Transverse colon (tissue), 4 donors: ENCODE measurements at regions not wholly inside any gene's neighbourhood (a gene's known extent, or its start where the extent isn't known, plus 50 kb on each side); places are given as distances from the start of the nearest gene placed in this dataset.

ENCODE experiments used
- DNase-seq: peaks from one replicate; pipeline ENCODE4 v3.0.0-alpha.2; 2019
- H3K27ac ChIP-seq, 4 donors: fragments of 200-600 bp; sonication (generic); 2 replicates each; pipeline ENCODE4 v1.5.1; 2016 to 2018; ENCODE audit warnings: inconsistent platforms in 4 of 4
- H3K27me3 ChIP-seq: fragments of 200-600 bp; sonication (generic); 2 replicates; pipeline ENCODE4 v1.5.1; 2017; ENCODE audit warnings: inconsistent platforms
- H3K36me3 ChIP-seq, 4 donors: fragments of 200-600 bp; sonication (generic); 2 replicates each; pipeline ENCODE4 v1.5.1; 2017 to 2019; ENCODE audit warnings: inconsistent platforms in 4 of 4
- H3K4me1 ChIP-seq, 4 donors: fragments of 200-600 bp; sonication (generic); 2 replicates each; pipeline ENCODE4 v1.5.1; 2017 to 2020; ENCODE audit warnings: inconsistent platforms in 4 of 4
- H3K4me3 ChIP-seq, 4 donors: fragments of 200-600 bp; sonication (generic); 1 replicate in 1 of 4; 2 replicates in 3 of 4; pipeline versions ENCODE4 v1.5.1 to v1.6.1; 2017 to 2019; ENCODE audit warnings: inconsistent platforms in 4 of 4
- H3K9me3 ChIP-seq, 2 donors: fragments of 200-600 bp; sonication (generic); 2 replicates each; pipeline ENCODE4 v1.5.1; 2017 to 2019; ENCODE audit warnings: inconsistent platforms in 2 of 2
- CTCF ChIP-seq, 5 experiments: fragments of 200-600 bp in 3 of 5; fragments of 450-650 bp in 2 of 5; sonication (generic) in 3 of 5; IDR thresholded peaks; 1 replicate in 2 of 5; 2 replicates in 3 of 5; pipeline ENCODE4 v1.5.1; 2016 to 2017; ENCODE audit warnings: antibody characterized with exemption in 5 of 5, inconsistent platforms in 3 of 5, mild to moderate bottlenecking in 2 of 5, moderate library complexity in 1 of 5
- EP300 ChIP-seq: sonication (generic); formaldehyde crosslinking; IDR thresholded peaks from one replicate; pipeline ENCODE4 v1.6.1; 2017; ENCODE audit warnings: antibody characterized with exemption, low read depth
- POLR2A ChIP-seq: fragments of 450-650 bp; IDR thresholded peaks from one replicate; pipeline ENCODE4 v1.6.1; 2016; ENCODE audit warnings: antibody characterized with exemption, mild to moderate bottlenecking, moderate library complexity
- POLR2AphosphoS5 ChIP-seq, 3 donors: sonication (generic); formaldehyde crosslinking; IDR thresholded peaks; one replicate each; pipeline ENCODE4 v1.6.1; 2016; ENCODE audit warnings: antibody characterized with exemption in 3 of 3
- WGBS, 2 donors: methylation state at CpG; one replicate each; pipeline ENCODE4 v1.1.5; 2018; ENCODE audit warnings: low coverage in 1 of 2; 5-methylcytosine and 5-hydroxymethylcytosine counted together
- in situ Hi-C, 4 donors: fragments of 200-750 bp; cut with MboI; loops; one replicate each; pipeline versions ENCODE4 v1.15.0 to v1.15.1; 2017; ENCODE audit warnings: low sequenced_read_pairs in 3 of 4, low pct_ligation_motif_present in 1 of 4, low pct_unique_long_range_greater_than_20kb in 1 of 4
- intact Hi-C: fragments of 100-400 bp; cut with DNase I; formaldehyde crosslinking; loops from one replicate; pipeline ENCODE4 v1.15.1; 2023; ENCODE audit warnings: low total_unique reads

- in situ Hi-C loops, result no loop called here
- Histone ChIP-seq H3K4me3 (no peak overlapping the region), H3K27me3 (no peaks in the 10 kb centered on the region), H3K36me3 (no peaks in the 10 kb centered on the region), H3K4me1 (no peaks in the 10 kb centered on the region), H3K9me3 (peaks cover 4 to 6% of the 10 kb centered on the region in 2 donors), H3K27ac (no peak overlapping the region)
- TF ChIP-seq CTCF (IDR thresholded peaks at IDR 0.05), result no peak
- no peak for TF ChIP-seq EP300
- no peak for TF ChIP-seq POLR2A
- TF ChIP-seq POLR2AphosphoS5 (IDR thresholded peaks at IDR 0.05), result no peak
- DNase-seq, result no peak
- intact Hi-C loops, result no loop called here
- 85 to 91% methylated on average over 3 to 9 of the region's 9 CpGs for WGBS, 2 donors
These were observed 122.5 kb downstream of the KCNJ18 start for GRCh38 chr17:21814776-21815175.

DNA sequence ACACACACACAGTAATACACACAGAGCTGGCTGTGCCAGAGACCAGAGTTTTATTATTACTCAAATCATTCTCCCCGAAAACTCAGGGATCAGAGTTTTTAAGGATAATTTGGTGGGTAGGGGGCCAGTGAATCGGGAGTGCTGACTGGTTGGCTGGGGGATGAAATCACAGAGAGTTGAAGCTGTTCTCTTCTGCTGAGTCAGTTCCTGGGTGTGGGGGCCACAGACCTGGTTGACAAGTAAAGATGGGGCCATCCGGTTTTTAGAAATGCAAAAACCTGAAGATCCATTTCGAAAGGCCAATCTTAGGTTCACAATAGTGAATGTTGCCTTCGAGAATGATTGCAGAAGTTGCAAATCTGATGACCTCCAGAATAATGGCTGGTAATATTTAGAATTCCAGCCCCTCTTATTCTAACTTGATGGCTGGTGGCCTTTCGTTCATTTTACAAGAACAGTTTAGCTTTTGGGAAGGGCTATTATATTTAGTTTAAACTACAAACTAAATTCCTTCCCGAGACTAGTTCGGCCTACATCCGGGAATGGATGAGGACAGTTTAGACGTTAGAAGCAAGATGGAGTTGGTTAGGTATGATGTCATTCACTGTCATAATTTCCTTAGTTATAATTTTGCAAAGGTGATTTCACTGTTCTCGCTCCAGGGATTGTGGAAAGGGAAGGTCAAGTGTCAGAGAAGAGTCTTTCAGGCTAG lies 123.2 kb downstream of the KCNJ18 start:
- H3K9me3 ChIP-seq, result peaks cover 4 to 6% of the 10 kb centered on the region in 2 donors
- DNase-seq, result no peak
- intact Hi-C loops (no loop called here), in situ Hi-C loops (no loop called here)
- no peaks in the 10 kb centered on the region for H3K27me3 ChIP-seq
- no peak overlapping the region for H3K27ac ChIP-seq
- TF ChIP-seq POLR2A (no peak), POLR2AphosphoS5 (IDR thresholded peaks at IDR 0.05) (no peak), EP300 (no peak)
- no peak overlapping the region for H3K4me3 ChIP-seq
- H3K36me3 ChIP-seq, result no peaks in the 10 kb centered on the region
- WGBS, 2 donors, result 83% methylated on average over 11 of the region's 11 CpGs
- no peaks in the 10 kb centered on the region for H3K4me1 ChIP-seq

- TF ChIP-seq POLR2A (no peak), CTCF (IDR thresholded peaks at IDR 0.05) (no peak), EP300 (no peak), POLR2AphosphoS5 (IDR thresholded peaks at IDR 0.05) (no peak)
- WGBS, 2 donors, result 78 to 82% methylated on average over 12 to 15 of the region's 15 CpGs
- H3K4me3 ChIP-seq, result no peak overlapping the region
- DNase-seq, result no peak
- intact Hi-C loops (no loop called here), in situ Hi-C loops (no loop called here)
- no peaks in the 10 kb centered on the region for H3K4me1 ChIP-seq
- H3K36me3 ChIP-seq, result no peaks in the 10 kb centered on the region
- H3K27ac ChIP-seq, result no peak overlapping the region
- H3K27me3 ChIP-seq, result no peaks in the 10 kb centered on the region
- peaks cover 4 to 6% of the 10 kb centered on the region in 2 donors for H3K9me3 ChIP-seq
These were observed 124.6 kb downstream of the KCNJ18 start for GRCh38 chr17:21816592-21817567.

GRCh38 chr17:21817791-21818364 lies 125.6 kb downstream of the KCNJ18 start:
- Histone ChIP-seq H3K27ac (no peak overlapping the region), H3K9me3 (peaks cover 4 to 6% of the 10 kb centered on the region in 2 donors), H3K4me1 (no peaks in the 10 kb centered on the region), H3K36me3 (no peaks in the 10 kb centered on the region), H3K4me3 (no peak overlapping the region), H3K27me3 (no peaks in the 10 kb centered on the region)
- no peak for TF ChIP-seq EP300
- no peak for TF ChIP-seq POLR2AphosphoS5 (IDR thresholded peaks at IDR 0.05)
- no peak for TF ChIP-seq CTCF (IDR thresholded peaks at IDR 0.05)
- no peak for TF ChIP-seq POLR2A
- 78 to 81% methylated on average over 7 of the region's 7 CpGs for WGBS, 2 donors
- intact Hi-C loops, result no loop called here
- in situ Hi-C loops, result no loop called here
- DNase-seq, result no peak
